Activated CD8-positive, alpha-beta T cell treated with anti-CD3 and anti-CD28 coated beads for 36 hours (primary cell): ENCODE measurements at regions not wholly inside any gene's neighbourhood (a gene's known extent, or its start where the extent isn't known, plus 50 kb on each side); places are given as distances from the start of the nearest gene placed in this dataset.

Source experiments
- ATAC-seq: fragments of 200-7000 bp; cut with Tn5 transposase; one replicate; pipeline ENCODE4 v1.10.0; 2021; ENCODE audit warnings: mild to moderate bottlenecking, moderate library complexity
- CTCF ChIA-PET: fragments of 350-600 bp; sonication (Branson Sonifier 250); formaldehyde crosslinking; loops from one replicate; lab custom pipeline; 2021; ENCODE audit warnings: antibody characterized with exemption; lab: Charles Lee
- POLR2A ChIA-PET: fragments of 350-600 bp; sonication (Branson Sonifier 250); formaldehyde crosslinking; loops from one replicate; lab custom pipeline; 2021; ENCODE audit warnings: antibody characterized with exemption; lab: Charles Lee
- DNase-seq: peaks from one replicate; pipeline ENCODE4 v3.0.0-alpha.2; 2020
- H3K27ac Mint-ChIP-seq: one replicate; pipeline ENCODE4 v1.8.0; 2021; ENCODE audit warnings: mild to moderate bottlenecking, mixed read lengths
- H3K27me3 Mint-ChIP-seq: one replicate; pipeline ENCODE4 v1.8.0; 2021; ENCODE audit warnings: mixed read lengths
- H3K36me3 Mint-ChIP-seq: one replicate; pipeline ENCODE4 v1.8.0; 2021; ENCODE audit warnings: low read depth, mixed read lengths
- H3K4me1 Mint-ChIP-seq: one replicate; pipeline ENCODE4 v1.8.0; 2021; ENCODE audit warnings: low read depth, mixed read lengths
- H3K4me3 Mint-ChIP-seq: one replicate; pipeline ENCODE4 v1.8.0; 2021; ENCODE audit warnings: mild to moderate bottlenecking, moderate library complexity, mixed read lengths
- H3K9me3 Mint-ChIP-seq: one replicate; pipeline ENCODE4 v1.8.0; 2021; ENCODE audit warnings: mixed read lengths
- CTCF ChIP-seq: fragments of 200-600 bp; IDR thresholded peaks from one replicate; pipeline ENCODE4 v1.8.0; 2022; ENCODE audit warnings: antibody characterized with exemption, mild to moderate bottlenecking
- intact Hi-C: fragments of 100-400 bp; cut with micrococcal nuclease; formaldehyde crosslinking; loops from one replicate; pipeline ENCODE4 v1.10.0; 2022

GRCh38 chr16:65333283-65333682 is 211.4 kb upstream of the CDH11 start:
- DNase-seq, result no peak
- intact Hi-C loops, result no loop called here
- ATAC-seq, result no peak
- no peaks in the 10 kb centered on the region for H3K27me3 Mint-ChIP-seq
- TF ChIP-seq CTCF, result no peak
- POLR2A ChIA-PET, result no interaction called here
- no peak overlapping the region for H3K4me3 Mint-ChIP-seq
- H3K9me3 Mint-ChIP-seq, result peaks cover 1% of the 10 kb centered on the region
- H3K4me1 Mint-ChIP-seq, result no peaks in the 10 kb centered on the region
- H3K27ac Mint-ChIP-seq, result no peak overlapping the region
- CTCF ChIA-PET, result no interaction called here
- no peaks in the 10 kb centered on the region for H3K36me3 Mint-ChIP-seq

- ChIA-PET POLR2A (no interaction called here), CTCF (no interaction called here)
- DNase-seq (no peak), ATAC-seq (no peak)
- Mint-ChIP-seq H3K36me3 (no peaks in the 10 kb centered on the region), H3K4me3 (no peak overlapping the region), H3K9me3 (peaks cover 3% of the 10 kb centered on the region), H3K27me3 (no peaks in the 10 kb centered on the region), H3K4me1 (no peaks in the 10 kb centered on the region), H3K27ac (no peak overlapping the region)
- TF ChIP-seq CTCF, result no peak
- intact Hi-C loops, result no loop called here
Measured at GRCh38 chr16:65327346-65327745, 205.5 kb upstream of the CDH11 start.

DNA sequence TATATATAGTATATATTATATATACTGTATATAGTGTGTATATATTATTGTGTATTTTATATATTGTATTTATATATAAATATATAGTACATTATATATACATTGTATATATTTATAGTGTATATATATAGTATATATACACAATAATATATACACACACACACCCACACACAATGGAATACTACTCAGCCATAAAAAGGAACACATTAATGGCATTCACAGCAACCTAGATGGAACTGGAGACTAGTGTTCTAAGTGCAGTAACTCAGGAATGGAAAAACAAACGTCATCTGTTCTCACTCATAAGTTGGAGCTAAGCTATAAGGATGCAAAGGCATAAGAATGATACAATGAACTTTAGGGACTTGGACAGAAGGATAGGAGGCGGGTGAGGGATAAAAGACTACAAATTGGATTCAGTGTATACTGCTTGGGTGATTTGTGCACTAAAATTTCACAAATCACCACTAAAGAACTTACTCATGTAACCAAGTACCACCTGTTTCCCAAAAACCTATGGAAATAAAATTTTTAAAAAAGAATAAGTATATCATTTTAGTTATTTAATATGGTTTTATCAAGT is 201.9 kb upstream of the CDH11 start:
- POLR2A ChIA-PET, result no interaction called here
- CTCF ChIA-PET, result no interaction called here
- Mint-ChIP-seq H3K4me3 (no peak overlapping the region), H3K9me3 (peaks cover 3% of the 10 kb centered on the region), H3K27ac (no peak overlapping the region), H3K4me1 (no peaks in the 10 kb centered on the region), H3K27me3 (no peaks in the 10 kb centered on the region), H3K36me3 (no peaks in the 10 kb centered on the region)
- TF ChIP-seq CTCF, result no peak
- intact Hi-C loops, result no loop called here
- DNase-seq, result no peak
- peak; percentile 37 for ATAC-seq

GRCh38 chr16:65319621-65320231 is 197.9 kb upstream of the CDH11 start:
- ChIA-PET POLR2A (no interaction called here), CTCF (no interaction called here)
- Mint-ChIP-seq H3K27ac (no peak overlapping the region), H3K36me3 (no peaks in the 10 kb centered on the region), H3K9me3 (peaks cover 3% of the 10 kb centered on the region), H3K4me1 (no peaks in the 10 kb centered on the region), H3K27me3 (no peaks in the 10 kb centered on the region), H3K4me3 (no peak overlapping the region)
- DNase-seq, result no peak
- no peak for TF ChIP-seq CTCF
- ATAC-seq, result no peak
- intact Hi-C loops, result no loop called here

DNA sequence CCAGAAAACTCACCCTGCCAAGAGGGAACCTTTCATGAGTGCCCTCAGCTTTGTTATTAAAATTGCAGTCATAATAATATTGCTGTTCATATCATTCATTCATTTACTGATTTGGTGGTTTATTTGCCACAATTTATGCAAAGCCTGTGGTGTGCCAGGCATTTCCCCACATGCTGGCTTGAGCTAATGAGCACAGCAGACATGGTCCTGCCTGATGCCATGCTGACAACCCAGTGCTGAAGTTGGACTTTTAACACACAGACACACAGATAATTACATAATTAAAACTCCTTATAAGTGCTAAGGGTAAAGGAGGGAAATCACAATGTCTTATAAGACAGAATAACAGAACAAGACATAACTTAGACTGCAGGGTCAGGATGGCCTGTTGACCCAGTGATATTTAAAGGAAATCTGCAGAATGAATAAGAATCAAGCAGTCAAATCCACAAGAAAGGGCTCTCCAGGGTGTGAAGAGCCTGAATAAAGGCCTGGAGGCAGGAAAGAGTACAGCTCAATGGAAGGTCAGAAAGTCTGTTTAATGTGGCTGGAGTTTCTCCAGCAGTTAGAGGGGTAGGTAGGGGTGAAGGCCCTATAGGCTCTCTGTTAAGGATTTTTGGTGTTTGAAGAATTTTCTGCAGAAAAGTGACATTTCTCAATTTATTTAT is 196.9 kb upstream of the CDH11 start:
- DNase-seq (no peak), ATAC-seq (no peak)
- Mint-ChIP-seq H3K4me1 (no peaks in the 10 kb centered on the region), H3K4me3 (no peak overlapping the region), H3K27me3 (no peaks in the 10 kb centered on the region), H3K9me3 (peaks cover under 1% of the 10 kb centered on the region), H3K27ac (no peak overlapping the region), H3K36me3 (no peaks in the 10 kb centered on the region)
- TF ChIP-seq CTCF, result no peak
- POLR2A ChIA-PET, result no interaction called here
- CTCF ChIA-PET, result no interaction called here
- intact Hi-C loops, result no loop called here
